ENCODE measurements at regions not wholly inside any gene's neighbourhood (a gene's known extent, or its start where the extent isn't known, plus 50 kb on each side); places are given as distances from the start of the nearest gene placed in this dataset.
A peak's percentile ranks its signal among the peaks of the same experiment; 100 is the strongest.
"Not testable (repeated sequence)": the region's sequence is repeated elsewhere in the genome, so short reads cannot be mapped to it uniquely, and the experiment has no call there.

- no peak for FAIRE-seq
- DNase-seq (ENCODE audit: insufficient read length, low spot score), result no peak
- no peak for TF ChIP-seq CTCF (IDR thresholded peaks at IDR 0.05; ENCODE audit: insufficient read depth, missing control alignments)
Observed at GRCh38 chr15:38847666-38848065, 283.1 kb upstream of the RASGRP1 start.

- no peak for DNase-seq (ENCODE audit: insufficient read length, low spot score)
- TF ChIP-seq CTCF (IDR thresholded peaks at IDR 0.05; ENCODE audit: insufficient read depth, missing control alignments), result no peak
- no peak for FAIRE-seq
Observed at GRCh38 chr15:38849046-38849445, 284.4 kb upstream of the RASGRP1 start.

GRCh38 chr15:38852188-38852587, 287.6 kb upstream of the RASGRP1 start:
- not testable (repeated sequence) for FAIRE-seq; DNase-seq (ENCODE audit: insufficient read length, low spot score)

- FAIRE-seq (no peak), DNase-seq (ENCODE audit: insufficient read length, low spot score) (no peak)
- peak; percentile 37 for TF ChIP-seq CTCF (IDR thresholded peaks at IDR 0.05; ENCODE audit: insufficient read depth, missing control alignments)
Observed at GRCh38 chr15:38853608-38854007, 289.0 kb upstream of the RASGRP1 start.

- DNase-seq (ENCODE audit: insufficient read length, low spot score) (no peak), FAIRE-seq (no peak)
- TF ChIP-seq CTCF (IDR thresholded peaks at IDR 0.05; ENCODE audit: insufficient read depth, missing control alignments), result no peak
Observed at GRCh38 chr15:38854506-38854905, 289.9 kb upstream of the RASGRP1 start.

- DNase-seq (ENCODE audit: insufficient read length, low spot score), result no peak
- TF ChIP-seq CTCF (IDR thresholded peaks at IDR 0.05; ENCODE audit: insufficient read depth, missing control alignments), result no peak
- no peak for FAIRE-seq
Observed at GRCh38 chr15:38857814-38858213, 293.2 kb upstream of the RASGRP1 start.

GRCh38 chr15:38859574-38859973, 295.0 kb upstream of the RASGRP1 start:
- FAIRE-seq, result no peak
- no peak for TF ChIP-seq CTCF (IDR thresholded peaks at IDR 0.05; ENCODE audit: insufficient read depth, missing control alignments)
- no peak for DNase-seq (ENCODE audit: insufficient read length, low spot score)

- no peak for TF ChIP-seq CTCF (IDR thresholded peaks at IDR 0.05; ENCODE audit: insufficient read depth, missing control alignments)
- FAIRE-seq (no peak), DNase-seq (ENCODE audit: insufficient read length, low spot score) (no peak)
Observed at GRCh38 chr15:38860253-38860652, 295.6 kb upstream of the RASGRP1 start.

Measured in D721Med (cell line).